NCI-H774 (cell line): ENCODE measurements at regions not wholly inside any gene's neighbourhood (a gene's known extent, or its start where the extent isn't known, plus 50 kb on each side); places are given as distances from the start of the nearest gene placed in this dataset.

Source experiments
- DNase-seq: peaks from one replicate; lab custom pipeline; 2025; lab: John Stamatoyannopoulos, UW

GRCh38 chr2:150047620-150048222 lies 439.7 kb downstream of the RND3 start:
- no peak for DNase-seq

- DNase-seq = no peak
These were observed 440.7 kb downstream of the RND3 start for GRCh38 chr2:150046810-150047209.

GRCh38 chr2:150046211-150046610 lies 441.3 kb downstream of the RND3 start:
- no peak for DNase-seq

GRCh38 chr2:150045601-150046000 lies 441.9 kb downstream of the RND3 start:
- DNase-seq = no peak

- DNase-seq = peak; percentile 29
These were observed 444.3 kb downstream of the RND3 start for GRCh38 chr2:150043172-150043500.

GRCh38 chr2:150042500-150043171 lies 444.8 kb downstream of the RND3 start:
- DNase-seq = no peak

GRCh38 chr2:150041722-150042425 lies 445.6 kb downstream of the RND3 start:
- DNase-seq = no peak

- DNase-seq = no peak
These were observed 449.0 kb upstream of the MMADHC start for GRCh38 chr2:150036622-150037021.

GRCh38 chr2:150034665-150035064 lies 447.1 kb upstream of the MMADHC start:
- DNase-seq = no peak

- DNase-seq = no peak
These were observed 443.0 kb upstream of the MMADHC start for GRCh38 chr2:150030436-150031190.

GRCh38 chr2:150028322-150028721 lies 440.7 kb upstream of the MMADHC start:
- no peak for DNase-seq

- DNase-seq = no peak
These were observed 439.6 kb upstream of the MMADHC start for GRCh38 chr2:150027164-150027563.

- DNase-seq = no peak
These were observed 436.1 kb upstream of the MMADHC start for GRCh38 chr2:150023663-150024062.

GRCh38 chr2:150023044-150023443 lies 435.5 kb upstream of the MMADHC start:
- no peak for DNase-seq

GRCh38 chr2:150020937-150021673 lies 433.5 kb upstream of the MMADHC start:
- DNase-seq = no peak

GRCh38 chr2:150020221-150020620 lies 432.6 kb upstream of the MMADHC start:
- DNase-seq = no peak

GRCh38 chr2:150019063-150019462 lies 431.5 kb upstream of the MMADHC start:
- DNase-seq = no peak

GRCh38 chr2:150012986-150013385 lies 425.4 kb upstream of the MMADHC start:
- DNase-seq = no peak

GRCh38 chr2:150011161-150011730 lies 423.7 kb upstream of the MMADHC start:
- DNase-seq = no peak

- DNase-seq = no peak
These were observed 421.3 kb upstream of the MMADHC start for GRCh38 chr2:150008901-150009300.

GRCh38 chr2:150007815-150008430 lies 420.3 kb upstream of the MMADHC start:
- no peak for DNase-seq
